Thymus (tissue), 11 donors: ENCODE measurements at regions not wholly inside any gene's neighbourhood (a gene's known extent, or its start where the extent isn't known, plus 50 kb on each side); places are given as distances from the start of the nearest gene placed in this dataset.

Experiments used
- DNase-seq, 9 donors: peaks; one replicate each; pipeline ENCODE4 v3.0.0-alpha.2; 2013; ENCODE audit warnings: low spot score in 9 of 9, low read depth in 6 of 9, missing footprints in 1 of 9
- H3K27ac ChIP-seq, 2 donors: one replicate each; pipeline ENCODE4 v1.5.1; 2013; ENCODE audit warnings: control low read depth in 1 of 2, low read depth in 1 of 2, low read length in 1 of 2, mild to moderate bottlenecking in 1 of 2, moderate library complexity in 1 of 2
- H3K27me3 ChIP-seq, 2 donors: one replicate each; pipeline ENCODE4 v1.5.1; 2013; ENCODE audit warnings: low read length in 1 of 2; ENCODE audit not compliant: control insufficient read depth in 2 of 2, insufficient read depth in 1 of 2
- H3K36me3 ChIP-seq, 2 donors: one replicate each; pipeline ENCODE4 v1.5.1; 2013; ENCODE audit warnings: low read length in 1 of 2, mild to moderate bottlenecking in 1 of 2, moderate library complexity in 1 of 2; ENCODE audit not compliant: control insufficient read depth in 2 of 2, insufficient read depth in 2 of 2
- H3K4me1 ChIP-seq, 2 donors: one replicate each; pipeline ENCODE4 v1.5.1; 2013; ENCODE audit warnings: low read length in 2 of 2; ENCODE audit not compliant: control insufficient read depth in 2 of 2, insufficient read depth in 2 of 2
- H3K4me3 ChIP-seq, 2 donors: one replicate each; pipeline ENCODE4 v1.5.1; 2013; ENCODE audit warnings: low read length in 2 of 2, control low read depth in 1 of 2, mild to moderate bottlenecking in 1 of 2
- H3K9me3 ChIP-seq, 2 donors: one replicate each; pipeline ENCODE4 v1.5.1; 2013; ENCODE audit warnings: low read length in 1 of 2, mild to moderate bottlenecking in 1 of 2; ENCODE audit not compliant: control insufficient read depth in 2 of 2, insufficient read depth in 1 of 2
- WGBS: extraction: QIAGEN DNeasy Blood & Tissue Kit; methylation state at CpG from one replicate; pipeline ENCODE4 v1.1.7; 2013; 5-methylcytosine and 5-hydroxymethylcytosine counted together
- donor health status: healthy.

DNA sequence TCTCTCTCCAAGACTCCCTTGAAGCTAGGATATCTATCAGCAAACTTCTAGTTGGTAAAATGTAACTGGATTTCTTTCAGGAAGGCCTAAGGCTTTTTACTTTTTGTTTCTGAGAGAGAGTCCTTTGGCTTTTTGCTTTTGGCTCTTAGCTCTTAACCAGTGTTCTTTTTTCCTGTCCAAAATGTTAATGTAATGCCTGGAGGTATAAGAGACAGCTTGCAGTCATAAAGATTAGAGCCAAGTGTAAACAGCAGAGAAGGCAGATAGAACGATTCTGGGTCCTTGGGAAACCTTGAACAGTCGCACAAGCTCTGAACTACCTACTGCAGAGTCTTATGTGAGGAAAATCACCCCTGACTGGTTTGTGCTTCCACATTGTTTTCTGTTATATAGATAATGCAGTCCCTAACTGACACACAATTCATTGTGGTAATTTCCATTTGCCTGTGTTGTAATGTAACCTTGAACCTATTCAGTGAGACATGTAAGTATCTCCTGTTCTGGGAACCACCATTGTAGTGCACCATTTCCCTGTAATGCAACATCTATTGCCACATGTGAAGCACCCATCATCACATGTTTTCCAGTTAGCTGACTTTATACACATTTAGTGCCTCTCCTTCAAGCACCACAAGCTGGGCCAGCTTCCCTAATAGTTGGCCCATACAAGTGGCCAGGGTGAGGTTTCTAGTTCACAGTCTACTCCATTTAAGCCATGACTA is 1311.9 kb downstream of the ROBO1 start:
- no peak overlapping the region for H3K4me3 ChIP-seq
- H3K4me1 ChIP-seq, result no peaks in the 10 kb centered on the region
- no peaks in the 10 kb centered on the region for H3K9me3 ChIP-seq
- H3K27ac ChIP-seq, result no peak overlapping the region
- no peaks in the 10 kb centered on the region for H3K27me3 ChIP-seq
- DNase-seq, result no peak
- 85% methylated on average over 2 of the region's 2 CpGs for WGBS
- no peaks in the 10 kb centered on the region for H3K36me3 ChIP-seq

DNA sequence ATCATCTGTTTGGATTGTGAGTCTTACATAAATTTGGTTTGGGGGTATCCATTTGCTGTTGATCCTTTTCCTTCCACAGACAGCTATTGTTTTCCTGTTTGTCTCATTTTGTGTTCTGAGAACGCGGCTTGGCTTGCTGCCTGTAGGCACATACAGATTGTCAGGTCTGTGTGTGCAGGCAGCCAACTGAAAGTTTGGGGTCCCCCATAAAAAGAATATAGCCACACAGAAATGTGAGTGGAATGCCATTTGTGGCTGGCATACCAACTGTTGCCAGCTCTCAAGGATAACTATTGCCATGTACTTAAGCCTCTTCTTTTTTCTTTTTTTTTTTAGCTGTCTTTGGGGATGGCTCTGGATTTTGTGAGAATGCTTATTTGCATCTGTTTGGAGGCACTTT is 1308.0 kb downstream of the ROBO1 start:
- Histone ChIP-seq H3K27ac (no peak overlapping the region), H3K27me3 (no peaks in the 10 kb centered on the region), H3K36me3 (no peaks in the 10 kb centered on the region), H3K9me3 (peaks cover 0 to 2% of the 10 kb centered on the region in 2 donors), H3K4me3 (no peak overlapping the region), H3K4me1 (no peaks in the 10 kb centered on the region)
- no peak for DNase-seq
- 95% methylated on average over 2 of the region's 2 CpGs for WGBS

DNA sequence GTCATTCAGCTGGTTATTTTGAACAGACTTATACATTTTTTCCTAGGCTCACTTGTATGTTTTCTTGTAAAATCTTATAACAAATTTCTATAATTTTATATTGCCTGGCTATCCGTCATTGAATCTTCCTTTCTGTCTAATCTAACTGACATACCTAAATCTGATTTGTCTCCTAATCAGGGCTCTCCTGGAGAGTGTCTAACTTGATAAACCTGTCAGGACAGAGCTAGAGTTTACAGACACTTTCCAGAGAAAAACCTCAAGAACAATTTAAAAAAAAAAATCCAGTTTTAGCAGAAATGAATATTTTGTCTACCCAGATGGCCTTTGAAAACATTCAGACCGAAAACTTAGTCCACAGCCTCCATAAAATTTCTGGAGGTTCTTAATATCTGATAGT is 1305.8 kb downstream of the ROBO1 start:
- no peak overlapping the region for H3K27ac ChIP-seq
- H3K4me1 ChIP-seq, result no peaks in the 10 kb centered on the region
- H3K4me3 ChIP-seq, result no peak overlapping the region
- H3K27me3 ChIP-seq, result no peaks in the 10 kb centered on the region
- no peak for DNase-seq
- H3K9me3 ChIP-seq, result peaks cover 0 to 2% of the 10 kb centered on the region in 2 donors
- no peaks in the 10 kb centered on the region for H3K36me3 ChIP-seq
- 92% methylated on average over 2 of the region's 2 CpGs for WGBS

DNA sequence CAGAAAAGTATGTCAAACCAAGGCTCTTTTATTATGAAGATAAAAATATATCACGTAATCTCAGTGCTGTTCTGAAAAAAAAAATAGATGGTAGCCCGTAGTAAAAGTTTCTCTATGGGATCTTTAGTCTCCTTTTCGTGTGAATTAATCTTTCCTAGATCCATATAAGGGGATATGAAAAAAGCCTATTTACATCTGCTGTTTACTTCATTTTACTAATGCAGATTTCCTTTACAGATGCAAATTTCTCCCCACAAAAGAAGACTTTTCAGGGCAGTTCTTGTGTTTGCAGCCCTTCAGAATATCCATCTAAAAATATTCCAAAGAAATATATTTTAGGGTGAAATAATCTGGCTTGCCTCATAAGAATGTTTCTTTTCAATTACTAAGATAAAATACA is 1291.7 kb downstream of the ROBO1 start:
- Histone ChIP-seq H3K4me3 (no peak overlapping the region), H3K4me1 (no peaks in the 10 kb centered on the region), H3K27ac (no peak overlapping the region), H3K27me3 (no peaks in the 10 kb centered on the region), H3K9me3 (peaks cover 0 to 3% of the 10 kb centered on the region in 2 donors), H3K36me3 (no peaks in the 10 kb centered on the region)
- DNase-seq, result no peak
- WGBS, result 90% methylated on average over 3 of the region's 3 CpGs

DNA sequence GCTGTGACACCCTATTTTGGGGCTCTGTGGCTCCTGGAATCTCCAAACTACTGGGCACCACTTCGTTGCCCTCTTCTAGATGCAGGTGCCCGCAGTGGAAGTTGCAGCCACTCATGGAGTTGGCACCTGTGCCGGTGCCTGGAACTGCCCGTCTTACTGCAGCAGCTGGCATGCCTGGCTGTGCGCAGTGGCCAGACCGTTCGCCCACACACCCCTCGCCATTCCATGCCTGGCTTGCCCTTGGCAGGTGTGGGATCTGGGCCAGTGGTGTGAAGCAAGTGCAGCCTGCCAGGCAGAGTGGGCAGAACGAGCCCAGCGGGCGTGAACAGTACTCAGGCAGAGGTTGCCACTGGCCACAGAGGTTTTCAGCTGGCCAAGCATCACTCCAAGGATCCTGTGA is 1286.7 kb downstream of the ROBO1 start:
- DNase-seq, result no peak
- WGBS, result 93% methylated on average over 11 of the region's 11 CpGs
- Histone ChIP-seq H3K36me3 (no peaks in the 10 kb centered on the region), H3K4me3 (no peak overlapping the region), H3K27ac (no peak overlapping the region), H3K9me3 (peaks cover 0 to 6% of the 10 kb centered on the region in 2 donors), H3K27me3 (no peaks in the 10 kb centered on the region), H3K4me1 (no peaks in the 10 kb centered on the region)

DNA sequence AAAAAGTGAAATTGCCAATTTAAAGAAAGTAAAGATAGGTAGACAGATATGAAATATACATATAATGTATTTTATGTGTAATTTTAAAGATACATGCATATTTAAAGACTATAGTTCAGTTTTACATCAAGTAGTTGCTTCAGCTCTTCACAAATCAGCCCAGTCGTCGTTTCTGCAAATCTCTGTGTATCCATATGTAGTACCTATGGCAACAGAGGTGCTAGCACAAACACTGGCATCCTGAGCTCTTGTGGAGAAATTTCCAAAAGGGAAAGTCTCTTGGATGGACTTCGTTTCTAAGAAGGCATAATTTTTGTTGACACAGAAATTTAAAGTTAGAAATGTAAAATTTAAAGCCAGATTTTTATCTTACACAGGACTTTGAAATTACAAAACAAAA is 1284.7 kb downstream of the ROBO1 start:
- no peaks in the 10 kb centered on the region for H3K4me1 ChIP-seq
- DNase-seq, result no peak
- H3K36me3 ChIP-seq, result no peaks in the 10 kb centered on the region
- no peaks in the 10 kb centered on the region for H3K27me3 ChIP-seq
- 72% methylated on average over 3 of the region's 3 CpGs for WGBS
- no peak overlapping the region for H3K27ac ChIP-seq
- H3K4me3 ChIP-seq, result no peak overlapping the region
- peaks cover 0 to 6% of the 10 kb centered on the region in 2 donors for H3K9me3 ChIP-seq

DNA sequence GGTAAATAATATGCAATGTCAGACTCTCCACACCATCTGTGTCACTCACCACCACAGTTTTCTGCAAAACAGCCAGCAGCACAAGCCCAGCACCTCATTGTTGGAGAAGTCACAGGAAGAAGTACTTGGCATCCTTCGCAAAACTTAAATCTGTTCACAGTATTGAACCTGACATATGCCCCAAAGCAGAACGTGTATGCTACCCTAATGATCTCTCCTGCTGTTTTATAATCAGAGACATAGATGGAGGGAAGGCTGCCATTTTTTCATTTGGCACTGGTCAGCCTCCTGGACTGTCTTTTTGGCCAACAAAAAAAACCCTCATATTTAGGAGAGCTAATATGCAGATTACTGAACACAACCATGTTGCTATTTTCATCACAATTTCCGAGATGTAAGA is 1272.9 kb downstream of the ROBO1 start:
- Histone ChIP-seq H3K9me3 (no peaks in the 10 kb centered on the region), H3K4me1 (no peaks in the 10 kb centered on the region), H3K27me3 (no peaks in the 10 kb centered on the region), H3K36me3 (no peaks in the 10 kb centered on the region), H3K4me3 (no peak overlapping the region), H3K27ac (no peak overlapping the region)
- WGBS, result 94% methylated on average over 3 of the region's 3 CpGs
- DNase-seq, result no peak

DNA sequence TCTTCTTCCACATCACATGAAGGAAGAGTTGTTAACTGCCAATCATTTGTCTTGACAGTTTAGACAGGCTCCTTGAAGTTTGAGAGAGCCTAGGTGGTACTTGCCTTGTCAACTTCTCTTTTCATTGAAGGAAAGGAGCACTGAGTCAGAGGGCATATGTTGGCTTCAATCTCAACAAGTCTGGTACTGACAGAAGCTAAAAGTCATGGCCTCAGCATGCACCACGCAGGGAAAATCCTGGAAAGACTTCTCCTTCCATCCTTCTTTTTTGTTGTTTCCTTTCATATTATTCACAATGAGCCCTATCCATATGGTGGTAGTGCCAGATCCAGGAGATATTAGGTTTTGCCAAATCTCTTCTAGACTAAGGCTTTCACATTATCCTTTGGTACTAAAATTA is 1272.5 kb downstream of the ROBO1 start:
- no peak for DNase-seq
- H3K9me3 ChIP-seq, result no peaks in the 10 kb centered on the region
- H3K36me3 ChIP-seq, result no peaks in the 10 kb centered on the region
- WGBS, result 44% methylated on average over 1 of the region's 1 CpG
- H3K27ac ChIP-seq, result no peak overlapping the region
- H3K4me3 ChIP-seq, result no peak overlapping the region
- no peaks in the 10 kb centered on the region for H3K4me1 ChIP-seq
- H3K27me3 ChIP-seq, result no peaks in the 10 kb centered on the region

DNA sequence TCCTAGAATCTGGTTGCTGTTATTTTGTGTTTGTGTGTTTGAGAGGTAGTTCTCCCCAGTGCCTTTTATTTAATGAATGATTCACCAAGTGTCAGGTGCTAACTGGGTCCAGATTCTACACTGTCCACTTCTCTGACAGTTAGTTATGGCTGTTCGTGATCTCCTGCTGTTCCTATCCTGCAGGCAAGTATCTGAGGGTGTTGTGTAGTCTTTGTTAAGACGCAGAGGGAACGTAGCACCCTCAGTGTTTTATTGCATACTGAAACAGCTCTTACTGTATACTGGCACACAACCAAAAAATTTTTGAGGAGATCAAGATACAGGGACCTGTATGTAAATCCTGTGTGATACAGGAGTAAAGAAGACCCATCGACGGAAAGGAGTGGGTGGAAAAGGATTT is 1271.3 kb downstream of the ROBO1 start:
- Histone ChIP-seq H3K9me3 (no peaks in the 10 kb centered on the region), H3K4me3 (no peak overlapping the region), H3K27ac (no peak overlapping the region), H3K4me1 (no peaks in the 10 kb centered on the region), H3K36me3 (no peaks in the 10 kb centered on the region), H3K27me3 (no peaks in the 10 kb centered on the region)
- DNase-seq, result no peak
- WGBS, result 92% methylated on average over 5 of the region's 5 CpGs
